ENCODE measurements at regions not wholly inside any gene's neighbourhood (a gene's known extent, or its start where the extent isn't known, plus 50 kb on each side); places are given as distances from the start of the nearest gene placed in this dataset.

DNA sequence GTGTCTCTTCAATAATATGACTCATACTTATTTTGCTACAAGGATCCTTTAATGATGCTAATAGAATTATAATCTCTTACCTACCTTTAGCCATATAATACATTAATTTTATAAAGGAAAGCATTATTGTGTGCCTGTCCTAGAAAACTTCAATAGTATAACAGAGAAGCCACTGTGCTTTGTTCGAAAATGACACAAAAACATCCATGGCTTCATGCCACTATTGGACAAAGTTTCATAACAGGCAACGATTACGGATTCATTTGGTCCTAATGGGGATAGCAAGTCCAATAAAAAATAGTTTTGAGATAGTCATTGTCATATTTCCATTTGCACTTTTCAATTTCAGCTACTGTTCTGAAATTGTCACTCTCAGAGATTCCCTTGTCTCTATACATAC is 52.5 kb upstream of the CCDC150 start:
- DNase-seq (ENCODE audit: low spot score) = no peak

DNA sequence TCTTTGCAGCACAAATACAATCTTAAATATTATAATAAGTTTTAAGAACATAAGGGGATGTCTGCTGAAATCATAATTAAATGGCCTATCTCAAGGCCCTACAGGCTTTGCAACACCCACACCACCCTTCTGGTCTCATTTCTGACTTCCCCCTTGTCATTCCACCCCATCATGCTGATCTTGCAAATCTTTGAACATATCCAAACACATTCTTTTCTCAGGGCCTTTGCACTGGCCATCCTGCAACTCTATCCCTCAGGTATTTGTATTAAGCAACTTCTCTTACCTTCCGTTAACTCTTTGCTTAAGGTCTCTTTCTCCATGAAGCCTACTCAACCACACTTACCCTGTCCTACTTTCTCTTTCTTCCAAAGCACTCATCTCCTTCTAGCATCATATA is 51.8 kb upstream of the CCDC150 start:
- no peak for DNase-seq (ENCODE audit: low spot score)

DNA sequence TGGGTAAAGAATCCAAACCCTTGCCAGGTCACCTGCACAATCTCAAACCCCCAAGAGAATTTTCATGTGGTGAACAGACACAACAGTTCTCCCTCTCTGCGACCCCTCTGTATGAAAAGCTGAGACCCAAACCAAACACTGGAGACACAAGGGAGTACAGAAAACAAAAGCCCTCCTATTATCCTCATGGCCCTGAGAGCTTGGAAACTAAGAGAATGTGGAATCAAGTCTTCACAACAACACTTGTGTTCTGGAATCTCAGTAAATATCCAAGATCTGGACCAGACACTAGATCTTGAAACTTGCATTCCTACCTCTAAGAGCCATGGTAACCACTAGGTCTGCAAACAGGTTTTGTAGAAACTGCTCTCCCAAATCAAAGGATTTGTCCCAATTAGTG is 50.1 kb upstream of the CCDC150 start:
- no peak for DNase-seq (ENCODE audit: low spot score)
